Endothelial cell of umbilical vein (primary cell): ENCODE measurements at regions not wholly inside any gene's neighbourhood (a gene's known extent, or its start where the extent isn't known, plus 50 kb on each side); places are given as distances from the start of the nearest gene placed in this dataset.

Source experiments
- BruUV-seq: library from RNA; stranded (reverse); fragments of 400-500 nt; replicated peaks from 2 replicates; lab custom pipeline; 2021; lab: Mats Ljungman, UMichigan
- CTCF ChIA-PET: fragments of 300-600, 350-600 bp; sonication (Branson Sonifier 250); formaldehyde crosslinking; loops from one replicate; lab custom pipeline; 2021; ENCODE audit warnings: antibody characterized with exemption, inconsistent platforms; lab: Charles Lee
- POLR2A ChIA-PET: fragments of 300-600, 350-600 bp; sonication (Branson Sonifier 250); formaldehyde crosslinking; loops from one replicate; lab custom pipeline; 2021; ENCODE audit warnings: antibody characterized with exemption, inconsistent platforms; lab: Charles Lee
- DNase-seq: peaks from one replicate; pipeline ENCODE4 v3.0.0-alpha.2; 2011; ENCODE audit warnings: low read depth, low spot score
- FAIRE-seq: peaks from 2 replicates; lab custom pipeline; 2011; peaks lifted over from hg19 to GRCh38; lab: Jason Lieb, UNC
- H2AFZ ChIP-seq: 2 replicates; pipeline ENCODE4 v1.6.0; 2012; ENCODE audit warnings: low read depth, low read length, control low read depth, inconsistent platforms
- H3K27ac ChIP-seq: 2 replicates; pipeline ENCODE4 v1.5.1; 2011; ENCODE audit warnings: low read depth, mild to moderate bottlenecking, control low read depth, low read length, moderate library complexity; ENCODE audit not compliant: insufficient read depth
- H3K27me3 ChIP-seq, 2 experiments: 2 replicates each; pipeline versions ENCODE4 v1.6.0 to v1.6.1; 2011; ENCODE audit warnings: low read length in 2 of 2, mixed read lengths in 1 of 2; ENCODE audit not compliant: control insufficient read depth in 2 of 2, insufficient read depth in 2 of 2
- H3K36me3 ChIP-seq, 2 experiments: 2 replicates in 1 of 2; 3 replicates in 1 of 2; pipeline ENCODE4 v1.5.1; 2011; ENCODE audit warnings: low read length in 2 of 2, mild to moderate bottlenecking in 1 of 2, moderate library complexity in 1 of 2; ENCODE audit not compliant: control insufficient read depth in 2 of 2, insufficient read depth in 2 of 2; ENCODE audit errors: extremely low read depth in 1 of 2
- H3K4me1 ChIP-seq: 3 replicates; pipeline ENCODE4 v1.5.1; 2011; ENCODE audit warnings: mild to moderate bottlenecking, low read length; ENCODE audit not compliant: control insufficient read depth, insufficient read depth; ENCODE audit errors: extremely low read depth
- H3K4me2 ChIP-seq: 2 replicates; pipeline ENCODE4 v1.6.1; 2011; ENCODE audit warnings: low read length, control low read depth, mixed read lengths; ENCODE audit not compliant: insufficient read depth
- H3K4me3 ChIP-seq, 3 experiments: fragments of 200-600 bp in 1 of 3; sonication (generic), shearing (Covaris generic) in 1 of 3; replicated peaks in 1 of 3; 2 replicates each; pipeline ENCODE4 v1.5.1; 2011 to 2016; ENCODE audit warnings: control low read depth in 3 of 3, low read length in 3 of 3, mild to moderate bottlenecking in 2 of 3, inconsistent platforms in 1 of 3, low read depth in 1 of 3, moderate library complexity in 1 of 3; ENCODE audit not compliant: insufficient read depth in 1 of 3
- H3K79me2 ChIP-seq: 2 replicates; pipeline ENCODE4 v1.6.0; 2012; ENCODE audit warnings: low read length, inconsistent platforms; ENCODE audit not compliant: control insufficient read depth, insufficient read depth
- H3K9ac ChIP-seq: replicated peaks from 2 replicates; pipeline ENCODE3; 2011; ENCODE audit warnings: low read length, control low read depth; ENCODE audit not compliant: insufficient read depth; ENCODE audit errors: extremely low read depth
- H3K9me1 ChIP-seq: replicated peaks from 3 replicates; pipeline ENCODE4 v1.6.0; 2011; ENCODE audit warnings: mild to moderate bottlenecking, low read length; ENCODE audit not compliant: control insufficient read depth, insufficient read depth; ENCODE audit errors: extremely low read depth
- H3K9me3 ChIP-seq: replicated peaks from 2 replicates; pipeline ENCODE4 v1.5.1; 2012; ENCODE audit warnings: low read length, inconsistent platforms; ENCODE audit not compliant: control insufficient read depth, insufficient read depth
- H4K20me1 ChIP-seq: replicated peaks from 2 replicates; pipeline ENCODE3; 2011; ENCODE audit warnings: mild to moderate bottlenecking, low read length; ENCODE audit not compliant: control insufficient read depth, insufficient read depth; ENCODE audit errors: extremely low read depth
- CTCF ChIP-seq, 2 donors: IDR thresholded peaks; 1 replicate in 1 of 2; 2 replicates in 1 of 2; pipeline ENCODE4 v1.5.1; 2011; ENCODE audit warnings: low read length in 2 of 2, mild to moderate bottlenecking in 2 of 2, moderate library complexity in 2 of 2, control low read depth in 1 of 2, inconsistent platforms in 1 of 2, low read depth in 1 of 2; ENCODE audit not compliant: insufficient read depth in 1 of 2; ENCODE audit errors: extremely low read depth in 1 of 2
- EZH2 ChIP-seq: IDR thresholded peaks from 2 replicates; pipeline ENCODE4 v1.6.1; 2012; ENCODE audit warnings: borderline replicate concordance, low read depth, mild to moderate bottlenecking, moderate library complexity, low read length, inconsistent platforms; ENCODE audit not compliant: severe bottlenecking
- FOS ChIP-seq: IDR thresholded peaks from 2 replicates; pipeline ENCODE4 v1.6.1; 2011; ENCODE audit warnings: mild to moderate bottlenecking, low read length, moderate library complexity, borderline replicate concordance; ENCODE audit not compliant: insufficient read depth
- GATA2 ChIP-seq: IDR thresholded peaks from 2 replicates; pipeline ENCODE4 v1.7.0; 2011; ENCODE audit warnings: low read depth, mild to moderate bottlenecking, moderate library complexity, mixed read lengths, low read length; ENCODE audit not compliant: insufficient read length, insufficient read depth
- JUN ChIP-seq: IDR thresholded peaks from 2 replicates; pipeline ENCODE4 v1.6.1; 2011; ENCODE audit warnings: borderline replicate concordance, low read depth; ENCODE audit not compliant: insufficient read length, insufficient read depth
- MAX ChIP-seq: IDR thresholded peaks from 2 replicates; pipeline ENCODE4 v1.6.1; 2011; ENCODE audit not compliant: insufficient read depth, insufficient read length
- MYC ChIP-seq: IDR thresholded peaks from one replicate; pipeline ENCODE4 v1.6.1; 2011; ENCODE audit warnings: mild to moderate bottlenecking, low read depth, low read length
- POLR2A ChIP-seq: IDR thresholded peaks from 2 replicates; pipeline ENCODE4 v1.6.1; 2012; ENCODE audit warnings: low read depth, mild to moderate bottlenecking, control low read depth, low read length
- POLR2AphosphoS5 ChIP-seq: IDR thresholded peaks from 2 replicates; pipeline ENCODE4 v1.6.1; 2012; ENCODE audit warnings: low read depth, mild to moderate bottlenecking, control low read depth, low read length, moderate library complexity; ENCODE audit not compliant: insufficient read depth
- dilution Hi-C: fragments of 300-500 bp; cut with MboI; formaldehyde crosslinking; loops from one replicate; pipeline ENCODE4 v1.15.0; 2019; ENCODE audit warnings: low sequenced_read_pairs; ENCODE audit not compliant: extremely low pct_ligation_motif_present
- intact Hi-C: fragments of 100-400 bp; cut with micrococcal nuclease; formaldehyde crosslinking; loops from one replicate; pipeline ENCODE4 v1.10.0; 2022

GRCh38 chr5:68991279-68992084 lies 102.3 kb upstream of the SLC30A5 start:
- FAIRE-seq = no peak
- no peaks in the 10 kb centered on the region for H3K9me3 ChIP-seq
- peaks cover 4 to 10% of the 10 kb centered on the region in 2 experiments for H3K27me3 ChIP-seq
- H3K4me2 ChIP-seq = no peak overlapping the region
- H3K27ac ChIP-seq = no peak overlapping the region
- H3K9me1 ChIP-seq = no peaks in the 10 kb centered on the region
- no TSS peak for BruUV-seq
- H3K4me3 ChIP-seq = no peak overlapping the region
- no peak overlapping the region for H3K9ac ChIP-seq
- no peak for TF ChIP-seq JUN
- TF ChIP-seq EZH2 = no peak
- no peak for TF ChIP-seq POLR2AphosphoS5
- no peak for TF ChIP-seq POLR2A
- TF ChIP-seq GATA2 = no peak
- no peak for TF ChIP-seq CTCF (IDR thresholded peaks at IDR 0.05; ENCODE audit: extremely low read depth in 1 of 2, insufficient read depth in 1 of 2, low read depth in 1 of 2, low read length in 2 of 2)
- TF ChIP-seq MAX = no peak
- TF ChIP-seq FOS = no peak
- TF ChIP-seq MYC = no peak
- no peaks in the 10 kb centered on the region for H3K36me3 ChIP-seq
- no peaks in the 10 kb centered on the region for H3K4me1 ChIP-seq
- no peak overlapping the region for H2AFZ ChIP-seq
- ChIA-PET POLR2A (no interaction called here), CTCF (no interaction called here)
- dilution Hi-C loops (no loop called here), intact Hi-C loops (no loop called here)
- H4K20me1 ChIP-seq = no peaks in the 10 kb centered on the region
- DNase-seq = no peak
- no peaks in the 10 kb centered on the region for H3K79me2 ChIP-seq
